HCT116 (cell line): ENCODE measurements at regions not wholly inside any gene's neighbourhood (a gene's known extent, or its start where the extent isn't known, plus 50 kb on each side); places are given as distances from the start of the nearest gene placed in this dataset.
A peak's percentile ranks its signal among the peaks of the same experiment; 100 is the strongest.

Source experiments
- ATAC-seq: fragments of 200-7000 bp; cut with Tn5 transposase; 2 replicates; pipeline ENCODE4 v1.9.1; 2020; ENCODE audit warnings: mild to moderate bottlenecking, moderate library complexity
- BruUV-seq: library from RNA; stranded (reverse); fragments of 400-500 nt; replicated peaks from 2 replicates; lab custom pipeline; 2021; lab: Mats Ljungman, UMichigan
- CTCF ChIA-PET: fragments of 300-600 bp; sonication (Branson Sonifier 250); formaldehyde crosslinking; loops from one replicate; lab custom pipeline; 2021; ENCODE audit warnings: antibody characterized with exemption; lab: Charles Lee
- POLR2A ChIA-PET: fragments of 300-600, 350-600 bp; sonication (Branson Sonifier 250); formaldehyde crosslinking; loops from one replicate; lab custom pipeline; 2021; ENCODE audit warnings: antibody characterized with exemption; lab: Charles Lee
- RAD21 ChIA-PET, 2 experiments: fragments of 300-600 bp; sonication (Branson Sonifier 250); formaldehyde crosslinking; loops; one replicate each; lab custom pipeline; 2023; ENCODE audit warnings: low total read pairs in 2 of 2; ENCODE audit not compliant: uncharacterized antibody in 2 of 2, unreplicated experiment in 2 of 2, low non-redundant PET in 1 of 2; lab: Charles Lee
- DNase-seq: peaks from one replicate; pipeline ENCODE4 v3.0.0-alpha.2; 2010; ENCODE audit warnings: low read depth, low spot score
- H2AFZ ChIP-seq: fragments of 200-600 bp; shearing (Covaris generic), sonication (generic); 2 replicates; pipeline ENCODE4 v1.6.1; 2017; ENCODE audit warnings: low read depth, mixed run types, mixed read lengths, antibody characterized with exemption, low read length; ENCODE audit not compliant: poor library complexity, severe bottlenecking
- H3K27ac ChIP-seq: 2 replicates; pipeline ENCODE4 v1.5.1; 2012; ENCODE audit warnings: low read depth, low read length
- H3K27me3 ChIP-seq: fragments of 200-600 bp; sonication (generic); 2 replicates; pipeline ENCODE4 v1.6.1; 2016; ENCODE audit warnings: mixed run types, low read length, mixed read lengths; ENCODE audit not compliant: insufficient read depth
- H3K36me3 ChIP-seq, 2 experiments: fragments of 200-500 bp in 1 of 2; fragments of 200-600 bp in 1 of 2; sonication (Bioruptor generic) in 1 of 2; sonication (generic) in 1 of 2; 2 replicates each; pipeline versions ENCODE4 v1.5.1 to v1.6.1; 2014 to 2016; ENCODE audit warnings: low read length in 2 of 2, inconsistent platforms in 1 of 2, mixed read lengths in 1 of 2, mixed run types in 1 of 2; ENCODE audit not compliant: insufficient read depth in 2 of 2, control insufficient read depth in 1 of 2
- H3K4me1 ChIP-seq, 2 experiments: fragments of 200-600 bp in 1 of 2; sonication (generic) in 1 of 2; 2 replicates each; pipeline versions ENCODE4 v1.5.1 to v1.6.1; 2012 to 2017; ENCODE audit warnings: low read length in 2 of 2, inconsistent platforms in 1 of 2, mild to moderate bottlenecking in 1 of 2, mixed read lengths in 1 of 2, mixed run types in 1 of 2, moderate library complexity in 1 of 2; ENCODE audit not compliant: insufficient read depth in 2 of 2, control insufficient read depth in 1 of 2
- H3K4me2 ChIP-seq: fragments of 200-600 bp; sonication (generic); 2 replicates; pipeline ENCODE4 v1.6.1; 2017; ENCODE audit warnings: mixed run types, low read length, mixed read lengths
- H3K4me3 ChIP-seq, 2 experiments: fragments of 200-600 bp in 1 of 2; sonication (generic) in 1 of 2; replicated peaks in 1 of 2; 2 replicates each; pipeline ENCODE4 v1.5.1; 2011 to 2016; ENCODE audit warnings: low read length in 2 of 2, control low read depth in 1 of 2, low read depth in 1 of 2, mild to moderate bottlenecking in 1 of 2, mixed read lengths in 1 of 2, mixed run types in 1 of 2
- H3K79me2 ChIP-seq: fragments of 200-600 bp; sonication (generic); 2 replicates; pipeline ENCODE4 v1.6.1; 2017; ENCODE audit warnings: mild to moderate bottlenecking, mixed run types, low read length, moderate library complexity, mixed read lengths; ENCODE audit not compliant: insufficient read depth
- H3K9ac ChIP-seq: fragments of 200-600 bp; sonication (generic); 2 replicates; pipeline ENCODE4 v1.6.1; 2016; ENCODE audit warnings: low read length, mixed read lengths
- H3K9me2 ChIP-seq: fragments of 200-600 bp; sonication (generic), shearing (Covaris generic); 2 replicates; pipeline ENCODE4 v1.6.1; 2017; ENCODE audit warnings: mixed run types, mild to moderate bottlenecking, moderate library complexity; ENCODE audit not compliant: insufficient read depth
- H3K9me3 ChIP-seq, 2 experiments: fragments of 200-500 bp in 1 of 2; fragments of 200-600 bp in 1 of 2; sonication (Bioruptor generic) in 1 of 2; sonication (generic) in 1 of 2; 2 replicates each; pipeline ENCODE4 v1.6.1; 2014 to 2017; ENCODE audit warnings: low read length in 2 of 2, mixed read lengths in 2 of 2, inconsistent platforms in 1 of 2, low read depth in 1 of 2, mild to moderate bottlenecking in 1 of 2, mixed run types in 1 of 2, moderate library complexity in 1 of 2; ENCODE audit not compliant: control insufficient read depth in 1 of 2, insufficient read depth in 1 of 2
- H4K20me1 ChIP-seq: fragments of 200-600 bp; sonication (generic), shearing (Covaris generic); 2 replicates; pipeline ENCODE4 v1.6.1; 2017; ENCODE audit warnings: mixed run types, mild to moderate bottlenecking, moderate library complexity; ENCODE audit not compliant: insufficient read depth
- ATF3 ChIP-seq: IDR thresholded peaks from 2 replicates; pipeline ENCODE4 v1.6.1; 2012
- CBX3 ChIP-seq: IDR thresholded peaks from 2 replicates; pipeline ENCODE4 v1.6.1; 2012; ENCODE audit warnings: low read depth
- CEBPB ChIP-seq: IDR thresholded peaks from 2 replicates; pipeline ENCODE4 v1.6.1; 2012; ENCODE audit warnings: low read depth
- FOSL1 ChIP-seq: IDR thresholded peaks from 2 replicates; pipeline ENCODE4 v1.6.1; 2012; ENCODE audit warnings: low read depth
- POLR2A ChIP-seq: IDR thresholded peaks from 2 replicates; pipeline ENCODE4 v1.7.0; 2011; ENCODE audit warnings: borderline replicate concordance; ENCODE audit not compliant: insufficient read depth, insufficient read length; ENCODE audit errors: extremely low read depth
- POLR2AphosphoS5 ChIP-seq: IDR thresholded peaks from 2 replicates; pipeline ENCODE4 v1.6.1; 2011; ENCODE audit warnings: mild to moderate bottlenecking, low read depth, low read length, moderate library complexity
- RAD21 ChIP-seq: IDR thresholded peaks from 2 replicates; pipeline ENCODE4 v1.6.1; 2012; ENCODE audit warnings: low read depth, mild to moderate bottlenecking
- SIN3A ChIP-seq: IDR thresholded peaks from 2 replicates; pipeline ENCODE4 v1.6.1; 2012; ENCODE audit warnings: low read depth
- SP1 ChIP-seq: IDR thresholded peaks from 2 replicates; pipeline ENCODE4 v1.6.1; 2012; ENCODE audit warnings: low read depth
- SRF ChIP-seq: IDR thresholded peaks from 2 replicates; pipeline ENCODE4 v1.6.1; 2012; ENCODE audit warnings: low read depth
- TCF7L2 ChIP-seq: IDR thresholded peaks from 2 replicates; pipeline ENCODE4 v1.7.0; 2011; ENCODE audit warnings: borderline replicate concordance, inconsistent platforms; ENCODE audit not compliant: insufficient read depth, insufficient read length; ENCODE audit errors: extremely low read depth
- YY1 ChIP-seq: IDR thresholded peaks from 2 replicates; pipeline ENCODE4 v1.6.1; 2011; ENCODE audit warnings: low read length, low read depth, moderate library complexity, mild to moderate bottlenecking; ENCODE audit not compliant: insufficient replicate concordance; ENCODE audit errors: extremely low read depth
- ZFX ChIP-seq: fragments of 450-650 bp; IDR thresholded peaks from 2 replicates; pipeline ENCODE4 v1.6.1; 2017
- ZNF274 ChIP-seq: fragments of 200-500 bp; sonication (Bioruptor generic); IDR thresholded peaks from 2 replicates; pipeline ENCODE4 v1.6.1; 2014; ENCODE audit warnings: mild to moderate bottlenecking, low read depth, low read length, inconsistent platforms
- intact Hi-C: fragments of 100-400 bp; cut with micrococcal nuclease; formaldehyde crosslinking; loops from 2 replicates; pipeline ENCODE4 v1.10.0; 2022

GRCh38 chr10:64484811-64485330, 963.7 kb downstream of the REEP3 start:
- CTCF ChIA-PET: no interaction called here
- Histone ChIP-seq H3K9me3 (no peaks in the 10 kb centered on the region), H3K4me1 (no peaks in the 10 kb centered on the region)
- no peak for TF ChIP-seq YY1
- TF ChIP-seq SRF: no peak
- no peak for TF ChIP-seq FOSL1
- TF ChIP-seq SP1: no peak
- TF ChIP-seq TCF7L2: no peak
- no peak for TF ChIP-seq SIN3A
- no peak for TF ChIP-seq RAD21
- no peak for TF ChIP-seq ZNF274
- TF ChIP-seq, all 23 proteins: peak for 0
- RAD21 ChIA-PET: no interaction called here
- Histone ChIP-seq H3K4me2 (no peak overlapping the region), H4K20me1 (no peaks in the 10 kb centered on the region), H3K79me2 (no peaks in the 10 kb centered on the region), H2AFZ (peak overlapping the region; percentile 7), H3K9ac (no peak overlapping the region), H3K9me2 (no peaks in the 10 kb centered on the region), H3K27me3 (no peaks in the 10 kb centered on the region), H3K36me3 (no peaks in the 10 kb centered on the region), H3K4me3 (no peak overlapping the region), H3K27ac (no peak overlapping the region)
- DNase-seq: no peak
- intact Hi-C loops: no loop called here
- no peak for ATAC-seq
- no TSS peak for BruUV-seq
- POLR2A ChIA-PET: no interaction called here

GRCh38 chr10:64486149-64486548, 964.9 kb downstream of the REEP3 start:
- H3K27ac ChIP-seq: no peak overlapping the region
- H3K9me3 ChIP-seq: no peaks in the 10 kb centered on the region
- ChIA-PET POLR2A (no interaction called here), RAD21 (no interaction called here), CTCF (no interaction called here)
- no peaks in the 10 kb centered on the region for H3K79me2 ChIP-seq
- H3K4me2 ChIP-seq: no peak overlapping the region
- H3K4me1 ChIP-seq: no peaks in the 10 kb centered on the region
- no peaks in the 10 kb centered on the region for H3K9me2 ChIP-seq
- no TSS peak for BruUV-seq
- no peak for DNase-seq
- H4K20me1 ChIP-seq: no peaks in the 10 kb centered on the region
- intact Hi-C loops: no loop called here
- H3K9ac ChIP-seq: no peak overlapping the region
- ATAC-seq: no peak
- H3K4me3 ChIP-seq: no peak overlapping the region
- no peak overlapping the region for H2AFZ ChIP-seq
- H3K27me3 ChIP-seq: no peaks in the 10 kb centered on the region
- H3K36me3 ChIP-seq: no peaks in the 10 kb centered on the region
- TF ChIP-seq POLR2A (no peak), ZFX (no peak), CEBPB (no peak), SRF (no peak), POLR2AphosphoS5 (no peak), CBX3 (no peak), RAD21 (no peak), ATF3 (no peak)
- TF ChIP-seq, all 23 proteins: peak for 0
